GM21723 (cell line): ENCODE measurements at regions not wholly inside any gene's neighbourhood (a gene's known extent, or its start where the extent isn't known, plus 50 kb on each side); places are given as distances from the start of the nearest gene placed in this dataset.

Experiments
- ATAC-seq: cut with Tn5 transposase; IDR thresholded peaks from one replicate; pipeline ENCODE4 v1.9.1; 2021; ENCODE audit warnings: mild to moderate bottlenecking, moderate library complexity; ENCODE audit not compliant: unreplicated experiment

DNA sequence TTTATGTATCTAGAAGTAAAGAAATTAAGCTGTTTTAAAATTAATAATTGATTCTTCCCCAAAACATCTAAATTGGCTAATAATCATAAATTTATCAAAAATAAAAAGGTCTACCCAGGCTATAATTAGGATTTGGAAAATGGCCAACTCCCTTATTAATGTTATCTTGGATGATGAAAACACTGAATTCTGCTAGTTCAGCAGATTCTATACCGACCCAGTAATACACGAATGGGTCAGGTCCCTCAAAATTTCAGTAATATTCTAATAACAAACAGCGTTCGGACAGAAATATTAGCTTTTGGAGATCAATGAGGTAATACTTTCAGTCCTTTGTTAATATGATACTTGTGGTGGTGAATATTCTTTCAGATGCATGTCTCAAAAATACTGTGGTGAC, 360.7 kb upstream of the MGMT start:
- no peak for ATAC-seq

GRCh38 chr10:129107525-129107924, 359.5 kb upstream of the MGMT start:
- no peak for ATAC-seq

DNA sequence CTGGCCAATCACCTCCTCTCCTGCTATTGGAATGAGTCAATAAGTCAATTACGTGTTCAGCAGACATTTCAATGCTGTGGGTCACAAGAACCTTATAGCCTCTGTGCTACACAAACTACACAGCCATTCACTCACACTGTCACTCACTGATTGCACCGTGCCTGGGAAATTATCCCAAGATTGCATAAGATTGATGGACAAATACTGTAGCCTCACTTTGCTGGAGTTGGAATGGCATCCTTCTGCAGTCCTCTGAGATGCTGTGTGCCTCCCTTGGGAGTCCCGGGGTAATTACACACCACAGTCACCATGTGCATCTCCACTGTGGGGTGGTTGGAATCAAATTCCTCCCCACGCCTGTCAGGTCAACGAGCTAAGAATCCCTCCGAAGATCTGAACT, 358.7 kb upstream of the MGMT start:
- no peak for ATAC-seq

DNA sequence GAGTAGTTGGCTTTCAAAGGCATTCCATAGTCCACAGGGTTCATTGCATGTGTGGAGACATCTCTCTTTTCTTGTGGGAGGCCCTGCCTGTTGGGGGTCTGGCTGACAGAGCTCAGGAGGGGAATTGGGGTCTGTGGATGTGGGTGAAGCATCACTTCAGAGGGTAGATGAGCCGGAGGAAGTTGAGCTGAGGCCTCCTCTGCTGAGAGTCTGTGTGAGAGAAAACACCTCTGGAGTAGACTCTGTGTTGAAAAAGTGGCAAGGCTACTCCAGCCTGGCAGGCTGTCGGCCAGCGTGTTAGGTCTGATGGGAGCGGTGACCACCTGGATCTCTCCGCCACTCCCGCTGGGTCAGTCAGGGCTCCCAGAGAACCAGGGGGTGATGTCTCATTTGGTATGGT, 358.0 kb upstream of the MGMT start:
- no peak for ATAC-seq

DNA sequence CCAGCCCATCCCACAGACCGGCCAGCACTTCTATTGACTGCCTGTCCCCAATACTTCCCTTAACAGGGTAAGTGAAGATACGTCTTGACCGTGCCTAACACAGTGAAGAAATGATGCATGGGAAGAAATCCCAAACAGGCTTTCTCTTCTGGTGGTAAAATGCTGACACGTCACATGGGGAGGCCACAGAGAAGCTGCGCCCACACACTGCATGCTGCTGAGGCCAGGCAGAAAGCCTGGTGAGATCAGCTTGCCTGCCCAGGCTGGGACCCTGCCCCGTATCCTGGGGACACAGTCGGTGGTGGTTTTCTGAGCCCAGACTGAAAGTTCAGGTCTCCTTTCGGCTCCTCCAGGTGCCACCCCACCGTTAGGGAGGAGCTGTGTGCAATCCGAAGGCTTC, 356.3 kb upstream of the MGMT start:
- ATAC-seq: no peak

GRCh38 chr10:129111922-129112321, 355.1 kb upstream of the MGMT start:
- no peak for ATAC-seq

GRCh38 chr10:129114588-129114987, 352.5 kb upstream of the MGMT start:
- ATAC-seq: no peak

- ATAC-seq: no peak
Observed at GRCh38 chr10:129116371-129116770, 350.7 kb upstream of the MGMT start.

DNA sequence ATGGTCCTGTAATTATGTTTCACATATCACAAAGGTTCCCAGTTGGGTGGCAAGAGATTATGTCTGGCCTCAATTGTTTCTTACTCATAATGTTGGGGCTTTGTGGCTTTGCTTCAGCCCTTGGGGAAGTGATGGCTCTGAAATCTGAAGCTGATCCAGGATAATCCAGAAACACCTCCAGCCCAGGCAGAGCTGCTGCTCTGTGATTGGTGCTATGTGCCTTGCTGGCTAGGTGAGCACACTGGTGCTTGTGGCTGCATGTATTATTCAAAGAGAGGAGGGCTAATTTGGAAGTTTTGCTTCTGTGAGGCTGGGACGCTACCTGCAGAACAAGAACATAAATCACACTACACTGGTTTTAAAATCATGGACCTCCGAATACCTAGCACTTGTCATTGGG, 346.6 kb upstream of the MGMT start:
- ATAC-seq: no peak

DNA sequence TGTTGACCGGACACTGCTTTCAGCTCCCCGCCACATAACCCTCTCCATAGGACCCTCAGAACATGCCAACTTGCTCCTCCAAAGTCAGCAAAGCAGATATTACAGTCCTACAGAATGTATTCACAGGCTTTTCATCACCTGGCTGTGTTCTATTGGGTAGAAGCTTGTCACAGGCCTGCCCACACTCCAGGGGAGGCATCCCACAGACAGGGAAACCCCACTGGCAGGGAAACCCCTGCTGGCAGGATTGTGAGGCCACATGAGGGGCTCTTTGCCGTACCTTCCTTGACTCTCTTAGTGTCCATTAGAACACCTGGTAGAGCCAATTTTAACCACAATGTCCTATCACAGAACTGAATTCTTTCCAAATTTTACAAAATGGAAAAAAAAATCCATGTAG, 344.2 kb upstream of the MGMT start:
- no peak for ATAC-seq

DNA sequence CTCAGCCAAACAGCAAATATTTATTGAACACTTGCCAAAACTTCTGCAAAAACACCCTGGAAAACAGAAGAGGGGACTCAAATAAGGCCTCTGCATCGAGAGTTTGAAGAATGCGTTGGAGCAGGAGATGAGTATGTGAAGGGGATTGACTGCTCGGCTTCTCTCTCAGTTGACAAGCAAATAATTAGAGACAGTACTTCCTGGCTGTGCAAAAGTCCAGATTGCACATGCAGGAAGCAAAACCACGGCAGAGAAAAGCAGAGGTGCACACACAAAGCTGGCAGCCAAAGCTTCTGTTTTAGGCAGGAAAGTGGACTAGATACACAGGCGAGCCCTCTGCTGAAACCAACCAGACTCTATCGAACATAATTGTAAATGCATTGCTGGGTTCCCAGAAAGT, 343.6 kb upstream of the MGMT start:
- no peak for ATAC-seq

GRCh38 chr10:129126982-129127381, 340.1 kb upstream of the MGMT start:
- no peak for ATAC-seq

GRCh38 chr10:129131457-129132132, 335.4 kb upstream of the MGMT start:
- no peak for ATAC-seq

- no peak for ATAC-seq
Observed at GRCh38 chr10:129133856-129134255, 333.2 kb upstream of the MGMT start.

DNA sequence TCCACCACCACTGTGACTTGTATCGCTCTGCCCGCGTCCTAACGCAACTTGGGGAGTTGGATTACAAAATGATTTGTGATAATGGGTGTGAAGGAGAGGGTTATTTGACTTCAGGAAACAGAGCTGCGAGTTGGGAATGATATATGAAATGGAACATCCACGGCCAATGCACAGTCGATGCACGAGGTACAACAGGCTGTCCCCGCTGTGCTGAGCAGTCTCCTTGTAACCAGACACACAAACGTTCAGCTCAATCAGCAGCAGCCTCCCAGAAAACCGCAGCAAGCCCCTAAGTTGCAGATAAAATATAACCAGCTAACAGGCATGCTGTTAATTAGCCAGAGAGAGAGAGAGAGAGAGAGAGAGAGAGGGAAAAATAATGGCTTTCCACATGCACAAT, 332.7 kb upstream of the MGMT start:
- no peak for ATAC-seq

DNA sequence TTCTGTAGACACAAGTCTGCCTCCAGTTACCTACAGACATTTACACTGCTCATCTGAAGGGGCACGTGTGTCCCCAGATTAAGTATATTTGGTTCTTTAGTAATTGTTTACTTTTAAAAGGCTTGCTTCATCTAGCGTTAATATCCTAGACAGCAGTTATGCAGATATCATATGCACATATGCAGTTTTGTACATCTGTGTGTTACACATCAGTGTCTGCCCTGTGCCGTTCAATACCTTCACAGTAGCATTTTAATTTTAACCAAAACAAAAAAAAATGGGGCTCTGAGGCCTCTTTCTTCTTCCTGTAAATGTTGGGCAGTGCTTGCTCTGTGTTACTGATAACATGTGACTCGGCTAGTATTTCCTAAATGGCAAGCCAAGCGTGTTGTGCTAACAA, 331.4 kb upstream of the MGMT start:
- ATAC-seq: no peak

DNA sequence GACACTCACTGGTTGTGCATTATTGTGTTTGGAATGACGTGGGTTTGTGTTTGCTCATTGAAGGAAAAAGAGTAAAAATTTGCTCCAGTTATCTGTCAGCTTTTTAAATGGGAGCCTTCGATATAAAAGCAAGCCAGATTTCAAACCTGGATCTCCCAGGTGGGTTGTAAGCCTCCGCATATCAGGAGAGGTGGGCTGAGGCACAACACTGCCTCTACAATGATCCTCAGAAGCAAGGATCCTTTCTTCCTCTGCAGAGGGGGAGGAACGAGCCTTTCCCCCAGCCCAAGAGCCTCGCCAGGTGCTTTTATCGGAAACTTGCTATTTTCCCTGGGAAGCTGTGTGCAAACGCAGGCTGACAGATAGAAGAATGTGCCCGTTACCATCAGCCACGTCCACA, 331.0 kb upstream of the MGMT start:
- no peak for ATAC-seq

DNA sequence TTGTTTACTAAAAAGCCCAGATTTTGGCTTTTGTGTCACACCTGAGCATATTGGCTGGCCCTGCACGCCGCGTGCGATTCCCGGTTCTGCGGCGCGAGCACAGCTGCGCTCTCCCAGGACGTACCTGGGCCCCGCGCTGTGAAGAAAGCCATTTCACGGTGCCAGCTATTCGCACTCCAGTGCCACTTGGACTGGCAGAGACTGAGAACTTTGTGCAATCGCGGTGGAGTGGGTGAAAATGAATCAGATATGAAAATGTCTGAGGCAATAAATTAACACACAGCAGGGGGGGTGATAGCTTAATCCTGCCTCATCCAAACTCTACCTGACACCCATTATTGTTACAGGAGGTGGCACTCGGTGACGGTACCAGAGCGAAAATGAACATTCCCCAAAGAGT, 330.1 kb upstream of the MGMT start:
- no peak for ATAC-seq

GRCh38 chr10:129140921-129141885, 325.8 kb upstream of the MGMT start:
- no peak for ATAC-seq

DNA sequence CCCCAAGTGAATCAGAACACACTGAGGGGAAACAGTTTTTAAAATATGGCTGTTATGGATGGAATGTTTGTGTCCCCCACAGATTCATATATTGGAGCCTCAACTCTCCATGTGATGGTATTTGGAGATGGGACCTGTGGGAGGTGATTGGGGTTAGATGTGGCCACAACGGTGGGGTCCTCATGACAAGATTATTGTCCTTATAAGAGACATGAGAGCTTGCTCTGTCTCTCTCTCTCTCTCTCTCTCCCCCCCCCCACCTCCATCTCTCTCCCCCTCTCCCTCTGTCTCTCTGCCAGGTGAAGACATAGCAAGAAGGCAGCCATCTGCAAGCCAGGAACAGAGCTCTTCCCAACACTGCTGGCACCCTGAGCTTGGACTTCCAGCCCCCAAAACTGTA, 315.8 kb upstream of the MGMT start:
- ATAC-seq: no peak

DNA sequence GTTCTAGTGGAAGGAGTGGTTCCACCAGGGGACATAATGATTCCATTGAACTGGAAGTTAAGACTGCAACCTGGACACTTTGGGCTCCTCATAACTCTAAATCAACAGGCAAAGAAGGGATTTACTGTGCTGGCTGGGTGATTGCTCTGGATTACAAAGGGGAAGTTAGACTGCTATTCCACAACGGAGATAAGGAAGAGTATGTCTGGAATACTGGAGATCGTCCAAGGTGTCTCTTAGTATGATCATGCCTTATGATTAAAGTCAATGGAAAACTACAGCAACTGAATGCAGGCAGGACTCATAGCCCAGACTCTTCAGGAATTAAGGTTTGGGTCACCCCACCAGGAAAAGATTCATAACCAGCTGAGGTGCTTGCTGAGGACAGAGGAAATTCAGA, 310.6 kb upstream of the MGMT start:
- ATAC-seq: no peak

DNA sequence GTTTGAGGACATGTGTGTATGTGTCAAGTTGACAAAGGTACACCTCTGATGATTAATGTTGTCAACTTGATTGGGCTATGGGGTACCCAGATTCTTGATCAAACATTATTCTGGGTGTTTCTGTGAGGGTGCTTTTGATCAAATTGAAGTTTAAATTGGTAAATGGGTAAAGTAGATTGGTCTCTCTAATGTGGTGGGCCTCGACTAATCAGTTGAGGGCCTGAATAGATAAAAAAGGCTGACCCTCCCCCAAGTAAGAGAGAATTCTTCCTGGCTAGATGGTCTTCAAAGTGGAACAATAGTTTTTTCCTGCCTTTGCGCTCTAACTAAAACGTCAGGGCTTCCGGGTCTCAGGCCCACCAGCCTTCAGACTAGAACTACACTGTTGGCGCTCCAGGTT, 309.9 kb upstream of the MGMT start:
- no peak for ATAC-seq
